GM10266 (cell line): ENCODE measurements at regions not wholly inside any gene's neighbourhood (a gene's known extent, or its start where the extent isn't known, plus 50 kb on each side); places are given as distances from the start of the nearest gene placed in this dataset.

ENCODE experiments used
- DNase-seq: peaks from one replicate; pipeline ENCODE4 v3.0.0; 2012; ENCODE audit errors: extremely low spot score
- TF ChIP-seq, protein P1 (sequence below): IDR thresholded peaks from 2 replicates; pipeline ENCODE4 v1.5.1; 2012; ENCODE audit warnings: mild to moderate bottlenecking, low read depth; ENCODE audit not compliant: control insufficient read depth, insufficient read depth; ENCODE audit errors: missing control alignments

DNA sequence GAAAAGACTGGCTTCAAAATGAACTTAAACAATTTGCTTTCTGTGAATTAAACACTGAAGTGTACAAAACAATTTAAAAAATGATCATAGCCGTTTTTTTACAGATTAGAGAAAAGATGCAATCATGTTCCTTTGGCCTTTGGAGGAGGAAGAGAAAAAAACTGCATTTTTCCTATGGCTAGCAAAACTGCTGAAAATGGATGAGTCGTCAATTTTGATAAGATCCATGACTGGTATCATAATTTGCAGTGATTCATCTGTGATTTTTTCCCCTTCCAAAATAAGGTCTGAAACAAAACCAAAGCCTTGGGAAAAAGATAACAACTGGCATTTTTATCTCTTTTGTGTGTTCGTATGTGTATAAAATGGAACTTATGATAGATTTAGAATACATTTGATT is 255.6 kb upstream of the SATB1 start:
- no peak for DNase-seq
- TF ChIP-seq, protein P1, sequence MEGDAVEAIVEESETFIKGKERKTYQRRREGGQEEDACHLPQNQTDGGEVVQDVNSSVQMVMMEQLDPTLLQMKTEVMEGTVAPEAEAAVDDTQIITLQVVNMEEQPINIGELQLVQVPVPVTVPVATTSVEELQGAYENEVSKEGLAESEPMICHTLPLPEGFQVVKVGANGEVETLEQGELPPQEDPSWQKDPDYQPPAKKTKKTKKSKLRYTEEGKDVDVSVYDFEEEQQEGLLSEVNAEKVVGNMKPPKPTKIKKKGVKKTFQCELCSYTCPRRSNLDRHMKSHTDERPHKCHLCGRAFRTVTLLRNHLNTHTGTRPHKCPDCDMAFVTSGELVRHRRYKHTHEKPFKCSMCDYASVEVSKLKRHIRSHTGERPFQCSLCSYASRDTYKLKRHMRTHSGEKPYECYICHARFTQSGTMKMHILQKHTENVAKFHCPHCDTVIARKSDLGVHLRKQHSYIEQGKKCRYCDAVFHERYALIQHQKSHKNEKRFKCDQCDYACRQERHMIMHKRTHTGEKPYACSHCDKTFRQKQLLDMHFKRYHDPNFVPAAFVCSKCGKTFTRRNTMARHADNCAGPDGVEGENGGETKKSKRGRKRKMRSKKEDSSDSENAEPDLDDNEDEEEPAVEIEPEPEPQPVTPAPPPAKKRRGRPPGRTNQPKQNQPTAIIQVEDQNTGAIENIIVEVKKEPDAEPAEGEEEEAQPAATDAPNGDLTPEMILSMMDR, result no peak

DNA sequence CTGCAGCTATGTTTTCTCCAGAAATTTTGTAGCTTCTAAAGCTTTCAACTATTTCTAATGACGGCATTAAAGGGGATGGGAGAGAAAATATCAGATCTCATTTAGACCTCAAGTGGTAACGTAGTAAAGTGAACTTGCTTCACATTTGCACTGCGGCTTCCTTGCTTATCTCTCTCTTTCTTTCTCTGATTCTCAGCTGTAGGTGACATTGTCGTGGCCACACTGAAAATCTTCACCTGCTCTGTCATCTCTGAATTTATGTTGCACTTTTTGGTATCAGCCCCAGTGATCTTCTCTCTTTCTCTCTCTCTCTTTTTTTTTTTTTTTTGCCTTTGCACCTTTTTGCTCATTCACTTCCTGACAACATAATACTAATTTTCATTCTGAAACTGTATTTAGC is 254.1 kb upstream of the SATB1 start:
- DNase-seq, result no peak
- TF ChIP-seq, protein P1, result no peak

DNA sequence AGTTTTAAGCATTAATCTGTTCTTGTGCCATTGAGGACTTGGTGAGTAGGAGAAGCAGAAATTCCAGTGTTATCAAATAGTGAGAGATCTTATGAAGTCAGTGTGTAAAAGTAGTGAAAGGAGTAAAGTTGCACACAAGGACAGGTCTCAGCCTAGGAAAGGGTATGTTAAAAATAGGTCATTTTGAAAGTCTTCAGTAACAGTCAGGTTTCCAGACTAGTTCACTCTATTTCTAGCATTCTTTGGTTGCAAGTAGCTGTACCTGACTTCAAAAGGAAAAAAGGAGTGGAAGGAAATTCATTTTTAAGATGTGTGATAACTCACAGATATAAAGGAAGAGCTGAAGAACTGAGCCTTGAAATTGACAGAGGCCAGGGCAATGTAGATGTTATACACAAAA is 250.1 kb upstream of the SATB1 start:
- TF ChIP-seq, protein P1, result no peak
- DNase-seq, result no peak

DNA sequence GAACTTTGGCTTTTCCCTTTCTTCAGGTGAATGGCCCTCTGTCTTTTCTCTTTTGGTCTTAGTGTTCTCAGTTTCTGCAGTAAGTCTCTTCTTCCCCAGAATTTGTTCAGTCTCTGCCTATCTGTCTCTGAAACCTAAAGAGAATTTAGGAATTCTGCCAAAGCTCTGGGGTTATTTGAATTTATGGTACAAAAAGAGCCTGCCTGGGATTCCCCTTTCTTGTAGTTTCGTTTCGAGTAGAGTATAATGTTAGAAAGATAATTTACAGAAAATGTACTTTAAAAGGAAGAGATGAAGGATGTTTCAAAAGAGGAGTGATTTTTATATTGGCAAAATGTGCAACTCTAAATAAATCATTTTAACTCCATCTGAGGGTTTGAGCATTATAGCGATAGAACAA is 247.4 kb upstream of the SATB1 start:
- TF ChIP-seq, protein P1, result no peak
- no peak for DNase-seq

DNA sequence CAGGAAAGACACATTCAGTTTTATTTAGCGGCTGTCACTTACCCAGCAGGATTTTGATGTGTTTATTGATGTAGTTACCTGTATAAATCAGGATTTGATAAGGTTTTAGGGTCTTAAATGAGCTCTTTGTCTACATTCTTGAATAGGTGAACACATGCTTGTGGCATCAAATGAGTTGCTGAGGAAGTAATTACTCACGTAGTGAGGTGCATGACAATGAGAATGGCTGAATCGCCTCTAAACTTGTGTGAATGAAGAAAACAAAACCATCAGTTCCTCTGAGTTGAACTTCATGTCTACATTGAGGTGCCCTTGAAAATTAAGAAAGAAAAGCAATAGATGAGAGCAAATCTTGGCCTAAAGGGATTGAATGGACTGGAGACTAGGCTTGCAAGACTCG is 245.6 kb upstream of the SATB1 start:
- no peak for DNase-seq
- TF ChIP-seq, protein P1, result no peak

DNA sequence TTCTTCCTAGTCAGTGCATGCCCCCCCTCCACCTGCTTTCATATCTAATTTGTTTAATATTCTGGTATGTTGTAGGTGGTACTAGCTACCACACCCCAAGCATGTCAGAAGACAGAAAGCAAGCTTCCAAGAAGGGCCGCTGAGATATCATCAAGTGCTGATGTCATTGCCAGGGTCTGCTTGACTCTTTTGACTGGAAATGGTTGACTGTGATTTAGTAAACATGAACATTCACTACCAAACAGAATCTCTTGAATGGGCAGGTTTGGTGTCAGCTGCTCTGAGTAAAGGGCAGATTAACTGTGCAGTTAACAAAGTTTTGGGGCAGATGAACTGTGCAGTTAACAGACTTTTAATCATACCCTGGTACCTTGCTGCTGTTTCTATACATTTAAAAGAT is 244.2 kb upstream of the SATB1 start:
- TF ChIP-seq, protein P1, result no peak
- no peak for DNase-seq

DNA sequence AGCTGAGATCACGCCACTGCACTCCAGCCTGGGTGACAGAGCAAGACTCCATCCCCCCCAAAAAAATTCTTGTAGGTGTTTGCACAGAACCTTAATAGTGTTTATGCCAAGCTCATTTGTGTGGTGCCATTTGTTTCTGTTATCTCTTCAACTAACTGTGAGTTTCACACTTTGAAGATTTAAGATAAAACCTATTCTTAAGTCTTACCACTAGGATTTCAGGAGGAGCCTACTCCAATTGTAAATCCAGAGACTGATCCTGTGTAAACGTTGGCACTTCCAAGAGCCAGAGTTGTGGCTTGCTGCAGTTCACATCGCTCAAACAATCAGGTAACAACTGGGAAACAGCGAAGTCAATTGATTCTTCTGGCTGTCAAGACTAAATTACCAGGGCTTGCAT is 242.4 kb upstream of the SATB1 start:
- TF ChIP-seq, protein P1, result no peak
- DNase-seq, result no peak
